ENCODE measurements at regions not wholly inside any gene's neighbourhood (a gene's known extent, or its start where the extent isn't known, plus 50 kb on each side); places are given as distances from the start of the nearest gene placed in this dataset.

- H3K79me2 ChIP-seq (ENCODE audit: low read length) = peaks cover 7% of the 10 kb centered on the region; the same call in 1 of the 2 replicates
- no peak overlapping the region for H2AFZ ChIP-seq (ENCODE audit: low read length)
- H3K27me3 ChIP-seq (ENCODE audit: low read length) = no peaks in the 10 kb centered on the region
- H3K4me1 ChIP-seq (ENCODE audit: low read length) = peaks cover 15% of the 10 kb centered on the region
- H3K4me2 ChIP-seq (ENCODE audit: low read depth, low read length, poor library complexity, severe bottlenecking) = no peak overlapping the region
- no peak overlapping the region for H3K27ac ChIP-seq (ENCODE audit: low read length)
- no peak for DNase-seq
- no peaks in the 10 kb centered on the region for H3K9me2 ChIP-seq (replicated peaks; ENCODE audit: insufficient read depth, low read length)
- H3K9ac ChIP-seq (ENCODE audit: low read length) = no peak overlapping the region
- no peak overlapping the region for H3K4me3 ChIP-seq (ENCODE audit: low read length)
- H3K9me3 ChIP-seq (ENCODE audit: low read length) = no peaks in the 10 kb centered on the region; the same call in 1 of the 2 replicates
- H3K36me3 ChIP-seq (ENCODE audit: insufficient read depth, low read length) = peaks cover 13% of the 10 kb centered on the region; the same call in 1 of the 2 replicates
- H4K20me1 ChIP-seq (ENCODE audit: insufficient read depth, low read depth, low read length) = no peaks in the 10 kb centered on the region
Measured at GRCh38 chr3:106249159-106249558, 380.3 kb upstream of the CBLB start.

DNA sequence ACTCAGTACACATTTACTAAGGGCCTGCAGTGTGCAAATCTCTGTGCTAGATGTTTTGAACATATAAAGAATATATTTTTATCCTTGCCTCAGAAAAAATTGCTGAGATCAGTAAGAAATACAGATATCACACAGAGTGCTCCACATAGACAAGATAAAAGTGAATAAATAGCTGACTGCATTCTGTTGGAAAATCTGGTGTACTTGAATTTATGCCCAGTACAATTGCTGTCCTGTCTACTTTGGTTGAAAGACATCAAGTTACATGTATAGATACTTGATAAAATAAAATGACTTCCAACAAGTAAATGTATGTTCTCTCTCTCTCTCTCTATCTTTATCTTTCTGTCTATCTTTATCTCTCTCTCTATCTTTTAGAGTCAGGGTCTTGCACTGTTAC is 381.2 kb upstream of the CBLB start:
- no peaks in the 10 kb centered on the region for H4K20me1 ChIP-seq (ENCODE audit: insufficient read depth, low read depth, low read length)
- no peaks in the 10 kb centered on the region for H3K27me3 ChIP-seq (ENCODE audit: low read length)
- no peak overlapping the region for H3K4me2 ChIP-seq (ENCODE audit: low read depth, low read length, poor library complexity, severe bottlenecking)
- H3K79me2 ChIP-seq (ENCODE audit: low read length) = peaks cover 13% of the 10 kb centered on the region
- H3K27ac ChIP-seq (ENCODE audit: low read length) = no peak overlapping the region
- no peak for DNase-seq
- H3K9me3 ChIP-seq (ENCODE audit: low read length) = no peaks in the 10 kb centered on the region; the same call in 1 of the 2 replicates
- peaks cover 13% of the 10 kb centered on the region; the same call in 1 of the 2 replicates for H3K36me3 ChIP-seq (ENCODE audit: insufficient read depth, low read length)
- peaks cover 24% of the 10 kb centered on the region for H3K4me1 ChIP-seq (ENCODE audit: low read length)
- H3K9me2 ChIP-seq (replicated peaks; ENCODE audit: insufficient read depth, low read length) = no peaks in the 10 kb centered on the region
- H3K4me3 ChIP-seq (ENCODE audit: low read length) = no peak overlapping the region
- no peak overlapping the region for H3K9ac ChIP-seq (ENCODE audit: low read length)
- no peak overlapping the region for H2AFZ ChIP-seq (ENCODE audit: low read length)

GRCh38 chr3:106251160-106251892 is 382.5 kb upstream of the CBLB start:
- Histone ChIP-seq H3K36me3 (ENCODE audit: insufficient read depth, low read length) (peaks cover 13% of the 10 kb centered on the region; the same call in 1 of the 2 replicates), H3K27me3 (ENCODE audit: low read length) (no peaks in the 10 kb centered on the region), H3K79me2 (ENCODE audit: low read length) (peaks cover 18% of the 10 kb centered on the region), H2AFZ (ENCODE audit: low read length) (no peak overlapping the region), H3K4me1 (ENCODE audit: low read length) (peaks cover 32% of the 10 kb centered on the region), H4K20me1 (ENCODE audit: insufficient read depth, low read depth, low read length) (no peaks in the 10 kb centered on the region), H3K9ac (ENCODE audit: low read length) (no peak overlapping the region), H3K4me2 (ENCODE audit: low read depth, low read length, poor library complexity, severe bottlenecking) (no peak overlapping the region), H3K27ac (ENCODE audit: low read length) (no peak overlapping the region), H3K9me2 (replicated peaks; ENCODE audit: insufficient read depth, low read length) (no peaks in the 10 kb centered on the region), H3K4me3 (ENCODE audit: low read length) (no peak overlapping the region), H3K9me3 (ENCODE audit: low read length) (no peaks in the 10 kb centered on the region; the same call in 1 of the 2 replicates)
- DNase-seq = no peak

- peak; percentile 97 for DNase-seq
- Histone ChIP-seq H3K9ac (ENCODE audit: low read length) (peak overlapping the region; percentile 91), H4K20me1 (ENCODE audit: insufficient read depth, low read depth, low read length) (no peaks in the 10 kb centered on the region), H3K4me3 (ENCODE audit: low read length) (peak overlapping the region; percentile 85), H3K27ac (ENCODE audit: low read length) (peak overlapping the region; percentile 91), H3K9me2 (replicated peaks; ENCODE audit: insufficient read depth, low read length) (no peaks in the 10 kb centered on the region), H3K27me3 (ENCODE audit: low read length) (no peaks in the 10 kb centered on the region), H3K4me2 (ENCODE audit: low read depth, low read length, poor library complexity, severe bottlenecking) (peak overlapping the region; percentile 90), H3K4me1 (ENCODE audit: low read length) (peaks cover 36% of the 10 kb centered on the region), H2AFZ (ENCODE audit: low read length) (peak overlapping the region; percentile 3; the same call in 1 of the 2 replicates), H3K9me3 (ENCODE audit: low read length) (no peaks in the 10 kb centered on the region; the same call in 1 of the 2 replicates), H3K36me3 (ENCODE audit: insufficient read depth, low read length) (peaks cover 28% of the 10 kb centered on the region; the same call in 1 of the 2 replicates), H3K79me2 (ENCODE audit: low read length) (peaks cover 37% of the 10 kb centered on the region)
Measured at GRCh38 chr3:106255870-106256248, 387.0 kb upstream of the CBLB start.

- Histone ChIP-seq H3K4me1 (ENCODE audit: low read length) (peaks cover 36% of the 10 kb centered on the region), H3K4me3 (ENCODE audit: low read length) (peak overlapping the region; percentile 85), H3K36me3 (ENCODE audit: insufficient read depth, low read length) (peaks cover 22% of the 10 kb centered on the region; the same call in 1 of the 2 replicates), H3K9me2 (replicated peaks; ENCODE audit: insufficient read depth, low read length) (no peaks in the 10 kb centered on the region), H3K9ac (ENCODE audit: low read length) (peak overlapping the region; percentile 91), H3K79me2 (ENCODE audit: low read length) (peaks cover 37% of the 10 kb centered on the region), H3K9me3 (ENCODE audit: low read length) (no peaks in the 10 kb centered on the region; the same call in 1 of the 2 replicates), H3K27me3 (ENCODE audit: low read length) (no peaks in the 10 kb centered on the region), H2AFZ (ENCODE audit: low read length) (no peak overlapping the region), H4K20me1 (ENCODE audit: insufficient read depth, low read depth, low read length) (no peaks in the 10 kb centered on the region), H3K4me2 (ENCODE audit: low read depth, low read length, poor library complexity, severe bottlenecking) (peak overlapping the region; percentile 90), H3K27ac (ENCODE audit: low read length) (peak overlapping the region; percentile 91)
- peak; percentile 65 for DNase-seq
Measured at GRCh38 chr3:106256249-106256957, 387.6 kb upstream of the CBLB start.

DNA sequence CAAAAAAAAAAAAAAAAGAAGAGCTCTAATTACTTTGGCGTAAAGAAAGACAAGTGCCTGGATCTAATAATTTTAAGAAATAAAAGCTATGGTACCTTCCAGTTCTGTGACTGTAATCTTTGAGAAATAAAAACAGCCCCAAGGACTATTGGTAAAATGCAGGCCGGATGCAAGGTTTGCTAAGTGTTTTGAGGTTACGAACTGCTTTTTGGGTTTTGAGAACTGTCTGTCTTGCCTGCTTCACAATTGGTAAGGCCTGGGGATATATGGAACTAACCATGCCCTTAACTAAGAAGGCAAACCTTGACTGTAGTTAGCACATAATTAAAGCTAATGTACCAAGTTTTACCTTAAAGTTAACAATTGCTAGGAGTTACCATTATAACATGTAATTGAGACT is 388.4 kb upstream of the CBLB start:
- Histone ChIP-seq H3K27ac (ENCODE audit: low read length) (peak overlapping the region; percentile 91), H3K4me3 (ENCODE audit: low read length) (peak overlapping the region; percentile 85), H3K4me2 (ENCODE audit: low read depth, low read length, poor library complexity, severe bottlenecking) (peak overlapping the region; percentile 90), H3K9me3 (ENCODE audit: low read length) (no peaks in the 10 kb centered on the region; the same call in 1 of the 2 replicates), H3K79me2 (ENCODE audit: low read length) (peaks cover 37% of the 10 kb centered on the region), H3K9me2 (replicated peaks; ENCODE audit: insufficient read depth, low read length) (no peaks in the 10 kb centered on the region), H3K27me3 (ENCODE audit: low read length) (no peaks in the 10 kb centered on the region), H3K9ac (ENCODE audit: low read length) (peak overlapping the region; percentile 91), H3K4me1 (ENCODE audit: low read length) (peaks cover 36% of the 10 kb centered on the region), H2AFZ (ENCODE audit: low read length) (no peak overlapping the region), H3K36me3 (ENCODE audit: insufficient read depth, low read length) (peaks cover 19% of the 10 kb centered on the region; the same call in 1 of the 2 replicates), H4K20me1 (ENCODE audit: insufficient read depth, low read depth, low read length) (no peaks in the 10 kb centered on the region)
- DNase-seq = peak; percentile 63

DNA sequence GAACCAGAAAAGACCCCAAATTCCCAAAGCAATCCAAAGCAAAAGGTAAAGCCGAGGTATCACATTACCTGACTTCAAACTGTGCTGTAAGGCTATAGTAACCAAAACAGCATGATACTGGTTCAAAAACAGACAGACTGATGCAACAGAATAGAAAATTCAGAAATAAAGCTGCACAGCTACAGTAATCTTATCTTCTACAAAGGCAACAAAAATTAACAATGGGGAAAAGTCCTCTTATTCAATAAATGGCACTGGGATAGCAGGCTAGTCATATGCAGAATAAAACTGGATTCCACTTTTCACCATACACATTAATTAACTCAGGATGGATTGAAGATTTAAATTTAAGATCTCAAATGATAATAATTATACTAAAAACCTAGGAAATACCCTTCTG is 392.6 kb upstream of the CBLB start:
- no peaks in the 10 kb centered on the region for H3K9me2 ChIP-seq (replicated peaks; ENCODE audit: insufficient read depth, low read length)
- H3K27ac ChIP-seq (ENCODE audit: low read length) = no peak overlapping the region
- peaks cover 14% of the 10 kb centered on the region; the same call in 1 of the 2 replicates for H3K36me3 ChIP-seq (ENCODE audit: insufficient read depth, low read length)
- H3K79me2 ChIP-seq (ENCODE audit: low read length) = peaks cover 18% of the 10 kb centered on the region; the same call in 1 of the 2 replicates
- no peak overlapping the region for H3K4me2 ChIP-seq (ENCODE audit: low read depth, low read length, poor library complexity, severe bottlenecking)
- H3K4me3 ChIP-seq (ENCODE audit: low read length) = no peak overlapping the region
- no peak overlapping the region for H2AFZ ChIP-seq (ENCODE audit: low read length)
- no peak overlapping the region for H3K9ac ChIP-seq (ENCODE audit: low read length)
- H4K20me1 ChIP-seq (ENCODE audit: insufficient read depth, low read depth, low read length) = no peaks in the 10 kb centered on the region
- H3K9me3 ChIP-seq (ENCODE audit: low read length) = no peaks in the 10 kb centered on the region
- no peaks in the 10 kb centered on the region for H3K27me3 ChIP-seq (ENCODE audit: low read length)
- H3K4me1 ChIP-seq (ENCODE audit: low read length) = peaks cover 29% of the 10 kb centered on the region
- no peak for DNase-seq

Data from Karpas-422 (cell line).